Testis (tissue), 2 donors: ENCODE measurements at regions not wholly inside any gene's neighbourhood (a gene's known extent, or its start where the extent isn't known, plus 50 kb on each side); places are given as distances from the start of the nearest gene placed in this dataset.

Experiments used
- CTCF ChIP-seq, 3 experiments: fragments of 450-650 bp in 2 of 3; fragments of 200-600 bp in 1 of 3; sonication (generic) in 1 of 3; IDR thresholded peaks; one replicate each; pipeline ENCODE4 v1.5.1; 2016 to 2019; ENCODE audit warnings: antibody characterized with exemption in 3 of 3, mild to moderate bottlenecking in 2 of 3, moderate library complexity in 1 of 3
- POLR2A ChIP-seq: fragments of 450-650 bp; IDR thresholded peaks from one replicate; pipeline ENCODE4 v1.6.1; 2017; ENCODE audit warnings: antibody characterized with exemption, mild to moderate bottlenecking, moderate library complexity

GRCh38 chr7:120077777-120078176 lies 195.2 kb upstream of the KCND2 start:
- TF ChIP-seq CTCF (IDR thresholded peaks at IDR 0.05), result no peak
- no peak for TF ChIP-seq POLR2A
